HEK293 (cell line): ENCODE measurements at regions not wholly inside any gene's neighbourhood (a gene's known extent, or its start where the extent isn't known, plus 50 kb on each side); places are given as distances from the start of the nearest gene placed in this dataset.

Experiments used
- CTCF ChIA-PET: fragments of 350-600 bp; formaldehyde crosslinking; extraction: SDS; loops from one replicate; lab custom pipeline; 2021; ENCODE audit warnings: antibody characterized with exemption; lab: Yijun Ruan, JAX
- POLR2A ChIA-PET: fragments of 300-600 bp; formaldehyde crosslinking; extraction: SDS; loops from one replicate; lab custom pipeline; 2020; ENCODE audit warnings: antibody characterized with exemption, inconsistent platforms; lab: Yijun Ruan, JAX
- H3K27ac ChIP-seq: fragments of 200-500 bp; sonication (Bioruptor generic); 2 replicates; pipeline ENCODE4 v1.5.1; 2014; ENCODE audit warnings: low read depth, low read length, control low read depth, inconsistent platforms; ENCODE audit errors: extremely low read depth
- H3K36me3 ChIP-seq, 2 experiments: fragments of 200-500 bp in 1 of 2; sonication (Bioruptor generic) in 1 of 2; 1 replicate in 1 of 2; 2 replicates in 1 of 2; pipeline ENCODE4 v1.5.1; 2014 to 2017; ENCODE audit warnings: inconsistent platforms in 2 of 2, low read length in 2 of 2; ENCODE audit not compliant: control insufficient read depth in 2 of 2, insufficient read depth in 1 of 2
- H3K4me1 ChIP-seq: fragments of 200-500 bp; sonication (Bioruptor generic); 2 replicates; pipeline ENCODE4 v1.5.1; 2014; ENCODE audit warnings: mild to moderate bottlenecking, low read length, inconsistent platforms; ENCODE audit not compliant: control insufficient read depth, insufficient read depth
- H3K4me3 ChIP-seq: 2 replicates; pipeline ENCODE4 v1.5.1; 2011; ENCODE audit warnings: low read depth, mild to moderate bottlenecking, control low read depth, low read length, moderate library complexity
- H3K9me3 ChIP-seq: fragments of 200-500 bp; sonication (Bioruptor generic); 2 replicates; pipeline ENCODE4 v1.5.1; 2014; ENCODE audit warnings: low read depth, low read length, inconsistent platforms; ENCODE audit not compliant: control insufficient read depth, insufficient read depth
- BCL11A ChIP-seq: fragments of 450-650 bp; formaldehyde crosslinking; IDR thresholded peaks from 2 replicates; pipeline ENCODE4 v1.5.1; 2016; ENCODE audit warnings: low read depth, missing biosample characterization, missing genetic modification characterization
- EGR2 ChIP-seq: fragments of 450-650 bp; formaldehyde crosslinking; IDR thresholded peaks from 2 replicates; pipeline ENCODE4 v1.5.1; 2016; ENCODE audit warnings: low read depth, missing biosample characterization, missing genetic modification characterization
- FEZF1 ChIP-seq: fragments of 450-650 bp; formaldehyde crosslinking; IDR thresholded peaks from 2 replicates; pipeline ENCODE4 v1.5.1; 2016; ENCODE audit warnings: missing biosample characterization, missing genetic modification characterization
- HOXC10 ChIP-seq: sonication (generic); formaldehyde crosslinking; IDR thresholded peaks from 2 replicates; pipeline ENCODE4 v1.8.1; 2023; ENCODE audit warnings: mild to moderate bottlenecking, missing genetic modification reagents
- MEIS1 ChIP-seq: sonication (generic); formaldehyde crosslinking; IDR thresholded peaks from 2 replicates; pipeline ENCODE4 v1.8.1; 2022; ENCODE audit warnings: missing genetic modification reagents, mild to moderate bottlenecking, borderline replicate concordance
- RBAK ChIP-seq: fragments of 450-650 bp; formaldehyde crosslinking; IDR thresholded peaks from 2 replicates; pipeline ENCODE4 v1.5.1; 2016; ENCODE audit warnings: missing biosample characterization, missing genetic modification characterization
- REST ChIP-seq: fragments of 450-650 bp; formaldehyde crosslinking; IDR thresholded peaks from 2 replicates; pipeline ENCODE4 v1.5.1; 2016; ENCODE audit warnings: missing biosample characterization, missing genetic modification characterization
- SETDB1 ChIP-seq: IDR thresholded peaks from one replicate; pipeline ENCODE4 v1.6.1; 2017; ENCODE audit warnings: mild to moderate bottlenecking, low read length, moderate library complexity, mixed read lengths; ENCODE audit not compliant: insufficient read length
- WT1 ChIP-seq: fragments of 450-650 bp; formaldehyde crosslinking; IDR thresholded peaks from 2 replicates; pipeline ENCODE4 v1.5.1; 2016; ENCODE audit warnings: missing biosample characterization, missing genetic modification characterization
- ZBTB11 ChIP-seq: fragments of 450-650 bp; formaldehyde crosslinking; conservative IDR thresholded peaks from 2 replicates; pipeline ENCODE4 v1.5.1; 2016; ENCODE audit warnings: low read depth, missing biosample characterization, missing genetic modification characterization
- ZBTB7A ChIP-seq: fragments of 450-650 bp; formaldehyde crosslinking; IDR thresholded peaks from 2 replicates; pipeline ENCODE4 v1.5.1; 2016; ENCODE audit warnings: low read depth, missing biosample characterization, missing genetic modification characterization
- ZBTB8A ChIP-seq: fragments of 450-650 bp; formaldehyde crosslinking; IDR thresholded peaks from 2 replicates; pipeline ENCODE4 v1.5.1; 2016; ENCODE audit warnings: missing biosample characterization, missing genetic modification characterization
- ZNF146 ChIP-seq: fragments of 450-650 bp; formaldehyde crosslinking; IDR thresholded peaks from 2 replicates; pipeline ENCODE4 v1.5.1; 2016; ENCODE audit warnings: missing biosample characterization, missing genetic modification characterization
- ZNF16 ChIP-seq: fragments of 450-650 bp; formaldehyde crosslinking; IDR thresholded peaks from 2 replicates; pipeline ENCODE4 v1.5.1; 2016; ENCODE audit warnings: low read depth, missing biosample characterization, missing genetic modification characterization
- ZNF175 ChIP-seq: fragments of 450-650 bp; formaldehyde crosslinking; IDR thresholded peaks from 2 replicates; pipeline ENCODE4 v1.5.1; 2016; ENCODE audit warnings: missing biosample characterization, missing genetic modification characterization
- ZNF335 ChIP-seq: fragments of 450-650 bp; formaldehyde crosslinking; conservative IDR thresholded peaks from 2 replicates; pipeline ENCODE4 v1.5.1; 2016; ENCODE audit warnings: missing biosample characterization, missing genetic modification characterization
- ZNF350 ChIP-seq: fragments of 450-650 bp; formaldehyde crosslinking; IDR thresholded peaks from 2 replicates; pipeline ENCODE4 v1.5.0; 2017; ENCODE audit warnings: missing biosample characterization, mild to moderate bottlenecking, missing genetic modification characterization
- ZNF362 ChIP-seq: fragments of 450-650 bp; formaldehyde crosslinking; IDR thresholded peaks from 2 replicates; pipeline ENCODE4 v1.5.1; 2016; ENCODE audit warnings: missing biosample characterization, missing genetic modification characterization
- ZNF433 ChIP-seq: fragments of 450-650 bp; formaldehyde crosslinking; IDR thresholded peaks from 2 replicates; pipeline ENCODE4 v1.5.1; 2016; ENCODE audit warnings: missing biosample characterization, missing genetic modification characterization, low read depth
- ZNF473 ChIP-seq: fragments of 450-650 bp; formaldehyde crosslinking; IDR thresholded peaks from 2 replicates; pipeline ENCODE4 v1.5.1; 2017; ENCODE audit warnings: missing biosample characterization, missing genetic modification characterization
- ZNF488 ChIP-seq: fragments of 450-650 bp; formaldehyde crosslinking; IDR thresholded peaks from 2 replicates; pipeline ENCODE4 v1.5.1; 2016; ENCODE audit warnings: missing biosample characterization, missing genetic modification characterization
- ZNF529 ChIP-seq: fragments of 450-650 bp; formaldehyde crosslinking; IDR thresholded peaks from 2 replicates; pipeline ENCODE4 v1.5.1; 2017; ENCODE audit warnings: missing genetic modification characterization, missing biosample characterization; ENCODE audit not compliant: insufficient replicate concordance
- ZNF544 ChIP-seq: fragments of 450-650 bp; formaldehyde crosslinking; IDR thresholded peaks from 2 replicates; pipeline ENCODE4 v1.5.0; 2017; ENCODE audit warnings: missing biosample characterization, missing genetic modification characterization
- ZNF571 ChIP-seq: fragments of 450-650 bp; formaldehyde crosslinking; IDR thresholded peaks from 2 replicates; pipeline ENCODE4 v1.5.0; 2017; ENCODE audit warnings: missing biosample characterization, missing genetic modification characterization
- ZNF677 ChIP-seq: fragments of 450-650 bp; IDR thresholded peaks from 2 replicates; pipeline ENCODE4 v1.5.0; 2018; ENCODE audit warnings: missing biosample characterization, mild to moderate bottlenecking, missing genetic modification characterization, moderate library complexity
- ZNF692 ChIP-seq: fragments of 450-650 bp; formaldehyde crosslinking; IDR thresholded peaks from 2 replicates; pipeline ENCODE4 v1.5.1; 2016; ENCODE audit warnings: missing biosample characterization, missing genetic modification characterization

GRCh38 chr14:101239065-101239464 lies 322.2 kb upstream of the DIO3 start (continued):
- no peak for TF ChIP-seq BCL11A (tag by site-specific recombination)
- no peak for TF ChIP-seq MEIS1
- no peak for TF ChIP-seq ZNF16 (tag by site-specific recombination)
- TF ChIP-seq ZNF529 (tag by site-specific recombination) = no peak
- TF ChIP-seq HOXC10 (CRISPR knock-in tag) = no peak
- TF ChIP-seq SETDB1 = no peak
- no peak for TF ChIP-seq ZNF473
- no peak for TF ChIP-seq ZNF677 (tag by site-specific recombination)
- no peak for TF ChIP-seq EGR2

GRCh38 chr14:101241147-101241546 lies 320.1 kb upstream of the DIO3 start:
- H3K9me3 ChIP-seq = no peaks in the 10 kb centered on the region
- CTCF ChIA-PET = no interaction called here
- no peak overlapping the region for H3K4me3 ChIP-seq
- H3K4me1 ChIP-seq = no peaks in the 10 kb centered on the region
- H3K27ac ChIP-seq = no peak overlapping the region
- POLR2A ChIA-PET = no interaction called here
- peak; percentile 73 for TF ChIP-seq ZNF146 (tag by site-specific recombination)
- TF ChIP-seq ZNF488 (tag by site-specific recombination) = no peak
- no peaks in the 10 kb centered on the region for H3K36me3 ChIP-seq

- no peaks in the 10 kb centered on the region for H3K4me1 ChIP-seq
- POLR2A ChIA-PET = no interaction called here
- no peak overlapping the region for H3K27ac ChIP-seq
- CTCF ChIA-PET = no interaction called here
- no peaks in the 10 kb centered on the region for H3K36me3 ChIP-seq
- no peaks in the 10 kb centered on the region for H3K9me3 ChIP-seq
- H3K4me3 ChIP-seq = no peak overlapping the region
- TF ChIP-seq ZNF362 (tag by site-specific recombination) (no peak), FEZF1 (tag by site-specific recombination) (no peak), ZNF571 (tag by site-specific recombination) (no peak), REST (tag by site-specific recombination) (no peak), RBAK (no peak), ZNF544 (tag by site-specific recombination) (no peak), ZBTB11 (tag by site-specific recombination) (no peak), ZNF433 (tag by site-specific recombination) (no peak), WT1 (tag by site-specific recombination) (no peak), ZNF692 (tag by site-specific recombination) (no peak), ZNF175 (no peak), ZBTB7A (tag by site-specific recombination) (no peak), ZNF350 (no peak), ZNF335 (no peak), ZBTB8A (no peak)
Observed at GRCh38 chr14:101241807-101242278, 319.5 kb upstream of the DIO3 start.
